Brain pericyte (primary cell): ENCODE measurements at regions not wholly inside any gene's neighbourhood (a gene's known extent, or its start where the extent isn't known, plus 50 kb on each side); places are given as distances from the start of the nearest gene placed in this dataset.
"Not testable (repeated sequence)": the region's sequence is repeated elsewhere in the genome, so short reads cannot be mapped to it uniquely, and the experiment has no call there.

Source experiments
- DNase-seq: peaks from one replicate; pipeline ENCODE4 v3.0.0-alpha.2; 2012; ENCODE audit warnings: low read depth, low spot score

DNA sequence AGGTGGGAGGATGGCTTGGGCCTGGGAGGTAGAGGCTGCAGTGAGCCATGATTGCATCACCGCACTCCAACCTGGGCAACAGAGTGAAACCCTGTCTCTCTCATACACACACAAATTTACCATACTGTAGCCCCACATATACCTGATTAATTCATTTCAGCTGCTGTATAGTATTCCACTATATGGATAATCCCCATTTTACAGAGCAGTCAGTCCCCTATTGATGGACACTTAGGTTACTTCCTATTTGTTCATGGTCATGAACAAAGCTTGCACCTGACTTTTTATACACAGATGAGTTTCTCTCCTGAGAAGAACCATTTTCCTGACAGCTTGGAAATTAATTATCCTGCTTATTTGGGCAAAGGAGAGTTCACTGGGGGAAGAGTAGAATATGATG is 59.2 kb downstream of the EMX2 start:
- no peak for DNase-seq

DNA sequence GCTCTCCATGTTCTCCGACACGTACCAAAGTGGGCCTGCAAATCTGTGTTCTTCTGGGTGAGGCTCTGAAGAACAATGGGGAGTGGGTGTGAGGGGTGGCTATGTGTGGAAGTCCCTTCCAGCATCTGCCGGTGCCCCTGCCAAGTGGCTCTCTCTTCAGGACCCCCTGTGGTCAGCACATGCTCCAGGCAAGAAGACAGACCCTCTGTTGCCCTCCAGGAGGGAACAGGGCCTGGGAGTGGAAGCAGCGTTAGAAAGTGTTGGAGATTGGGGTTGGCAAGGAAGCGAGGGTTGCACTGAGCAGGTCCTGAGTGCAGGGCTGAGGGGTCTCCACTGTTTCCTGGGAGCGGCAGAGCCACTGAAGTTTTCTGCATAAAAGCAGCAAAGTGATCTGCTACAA is 60.5 kb downstream of the EMX2 start:
- DNase-seq: no peak

DNA sequence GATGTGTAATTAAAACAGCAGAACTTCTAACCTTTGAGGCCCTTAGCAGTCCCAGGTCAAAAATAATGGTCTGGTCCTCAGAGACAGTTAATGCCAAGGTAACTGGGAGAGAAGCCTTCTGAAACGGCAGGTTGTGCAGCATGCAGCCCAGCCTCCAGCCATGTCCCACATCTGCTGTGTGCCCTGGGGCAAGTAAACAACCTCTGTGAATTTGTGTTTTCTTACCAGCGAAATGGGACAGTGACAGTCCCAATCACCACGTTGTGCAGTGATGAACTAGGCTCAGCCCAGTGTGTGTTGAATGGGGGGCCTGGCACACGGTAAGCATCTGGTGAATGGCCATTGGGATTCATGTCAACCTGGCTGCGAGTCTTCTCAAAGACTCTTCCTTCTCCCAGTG is 61.2 kb downstream of the EMX2 start:
- DNase-seq: no peak

DNA sequence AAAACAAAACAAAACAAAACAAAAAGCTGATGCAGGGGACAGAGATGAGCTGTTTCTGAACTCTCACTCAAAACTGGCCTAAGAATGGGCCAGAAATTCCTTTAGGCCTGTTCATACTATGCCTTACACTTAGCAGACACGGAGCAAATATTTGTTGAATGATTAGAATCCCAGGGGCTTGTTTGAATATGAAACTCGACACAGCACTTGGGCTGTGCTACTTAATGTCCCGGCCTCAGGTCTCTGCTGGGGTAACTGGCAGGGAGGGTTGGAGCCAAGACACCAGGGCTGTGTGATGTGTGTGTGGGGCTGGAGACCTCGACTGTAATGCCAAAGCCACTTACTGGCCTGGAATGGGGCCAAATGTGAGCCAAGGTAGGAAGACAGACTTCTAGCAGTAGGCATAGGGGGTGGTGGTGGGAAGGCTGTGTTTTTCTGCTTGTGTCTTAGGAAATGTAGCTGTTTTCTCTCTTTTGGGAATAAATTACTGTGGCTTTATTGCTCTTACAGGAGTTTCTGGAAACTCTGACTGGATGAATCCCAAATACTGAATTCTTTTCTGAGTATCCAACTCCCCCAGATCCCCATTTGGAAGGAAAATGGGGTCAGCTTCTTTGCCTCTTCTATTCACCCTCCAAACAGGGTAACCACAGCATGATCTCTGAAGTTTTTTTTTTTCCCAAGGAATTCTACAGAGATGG is 66.7 kb downstream of the EMX2 start:
- no peak for DNase-seq

DNA sequence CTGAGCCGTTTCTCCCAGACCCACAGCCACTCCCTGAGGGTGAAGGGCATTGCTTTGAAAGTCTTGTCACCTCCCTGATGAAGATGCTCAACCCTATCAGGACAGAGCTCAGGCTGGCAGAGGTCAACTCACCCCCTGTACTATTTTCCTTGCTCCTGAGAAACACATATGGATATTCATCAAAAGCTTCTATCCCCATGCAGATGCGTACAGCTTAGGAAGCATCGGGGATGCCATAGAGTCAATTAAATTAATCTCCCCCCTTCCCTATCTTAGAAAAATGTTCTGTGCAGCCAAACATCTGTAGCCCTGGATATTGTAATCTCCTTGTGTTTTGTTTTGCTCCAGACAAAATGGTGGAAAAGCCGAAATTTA is 67.2 kb downstream of the EMX2 start:
- no peak for DNase-seq

- DNase-seq: no peak
Observed at GRCh38 chr10:117610321-117610720, 67.8 kb downstream of the EMX2 start.

- DNase-seq: no peak
Observed at GRCh38 chr10:117612113-117612512, 69.6 kb downstream of the EMX2 start.

DNA sequence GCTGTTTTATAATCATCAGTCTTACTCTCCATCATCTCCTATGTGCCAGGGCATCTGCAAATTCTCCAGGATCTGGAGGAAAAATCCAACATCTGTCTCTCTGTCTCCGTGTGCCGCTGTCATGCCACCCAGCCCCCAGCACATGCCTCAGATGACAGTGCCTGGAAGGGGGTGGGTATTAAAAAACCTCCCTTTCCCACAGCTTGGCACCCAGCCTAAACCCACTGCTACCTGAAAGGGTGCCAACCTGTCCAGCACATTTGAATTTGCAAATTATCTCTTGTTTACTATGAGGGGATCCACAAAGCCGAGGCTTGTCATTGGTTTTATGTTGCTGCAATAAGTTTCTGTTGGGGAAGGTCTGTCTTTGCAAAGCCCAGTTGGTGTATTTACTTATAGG is 73.1 kb downstream of the EMX2 start:
- DNase-seq: no peak

DNA sequence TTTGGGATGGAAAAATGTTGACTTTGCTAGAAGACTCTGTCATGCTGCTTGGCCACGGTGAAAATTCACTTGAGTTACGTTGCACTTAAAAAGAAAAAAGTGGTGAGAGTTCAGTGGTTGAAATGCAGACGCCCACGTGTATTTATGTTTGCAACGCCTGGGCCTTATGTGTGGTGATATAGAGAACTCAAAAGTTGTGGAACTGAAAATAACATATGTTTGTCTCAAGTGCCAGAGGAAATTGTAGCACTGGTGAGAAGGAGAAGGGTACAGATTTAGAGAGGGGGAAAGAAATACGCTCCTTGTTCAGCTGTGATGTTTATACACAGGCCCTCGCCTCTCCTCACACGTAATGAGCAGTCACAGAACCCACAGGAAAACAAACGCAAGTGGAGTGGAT is 73.6 kb downstream of the EMX2 start:
- no peak for DNase-seq

DNA sequence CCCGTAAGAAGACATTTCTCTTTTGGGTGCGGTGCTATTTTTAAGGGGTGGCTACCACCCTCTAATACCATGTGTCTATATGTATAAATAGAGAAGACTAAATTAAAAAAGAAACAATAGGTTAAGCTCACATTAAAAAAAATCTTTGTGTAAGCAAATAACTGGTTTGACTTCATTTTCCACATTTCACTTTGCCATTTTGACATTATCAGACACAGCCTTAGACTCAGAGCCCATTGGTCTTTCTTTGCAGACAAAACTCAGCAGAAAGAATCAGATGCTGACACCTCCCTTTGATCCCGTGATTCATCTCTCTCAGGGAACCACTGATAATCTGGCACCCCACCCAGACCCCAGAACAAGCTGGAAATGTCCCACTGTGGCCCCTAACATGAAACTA is 74.5 kb downstream of the EMX2 start:
- no peak for DNase-seq

- no peak for DNase-seq
Observed at GRCh38 chr10:117617659-117618058, 75.1 kb downstream of the EMX2 start.

GRCh38 chr10:117619223-117619622 is 76.7 kb downstream of the EMX2 start:
- no peak for DNase-seq

- no peak for DNase-seq
Observed at GRCh38 chr10:117619707-117620405, 77.3 kb downstream of the EMX2 start.

DNA sequence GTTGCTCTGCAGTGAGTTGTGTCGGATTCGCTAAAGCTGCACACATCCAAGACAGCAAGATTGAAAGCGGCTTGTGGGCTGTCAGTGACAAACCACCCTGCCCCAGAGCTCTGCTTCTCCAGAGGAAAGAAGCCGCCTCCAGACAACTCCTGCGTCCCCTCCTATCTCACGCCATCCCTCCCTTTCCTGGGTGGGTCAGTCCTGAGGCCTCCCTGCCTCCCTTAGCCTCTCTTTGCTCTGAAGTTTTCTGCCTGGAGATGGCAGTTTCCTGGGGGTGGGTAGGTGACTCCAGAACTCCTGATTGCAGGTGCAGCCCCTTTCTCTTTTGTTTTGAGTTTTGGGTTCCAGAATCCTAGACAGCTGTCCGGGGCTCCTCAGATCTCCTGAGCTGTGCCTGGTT is 78.7 kb downstream of the EMX2 start:
- no peak for DNase-seq

DNA sequence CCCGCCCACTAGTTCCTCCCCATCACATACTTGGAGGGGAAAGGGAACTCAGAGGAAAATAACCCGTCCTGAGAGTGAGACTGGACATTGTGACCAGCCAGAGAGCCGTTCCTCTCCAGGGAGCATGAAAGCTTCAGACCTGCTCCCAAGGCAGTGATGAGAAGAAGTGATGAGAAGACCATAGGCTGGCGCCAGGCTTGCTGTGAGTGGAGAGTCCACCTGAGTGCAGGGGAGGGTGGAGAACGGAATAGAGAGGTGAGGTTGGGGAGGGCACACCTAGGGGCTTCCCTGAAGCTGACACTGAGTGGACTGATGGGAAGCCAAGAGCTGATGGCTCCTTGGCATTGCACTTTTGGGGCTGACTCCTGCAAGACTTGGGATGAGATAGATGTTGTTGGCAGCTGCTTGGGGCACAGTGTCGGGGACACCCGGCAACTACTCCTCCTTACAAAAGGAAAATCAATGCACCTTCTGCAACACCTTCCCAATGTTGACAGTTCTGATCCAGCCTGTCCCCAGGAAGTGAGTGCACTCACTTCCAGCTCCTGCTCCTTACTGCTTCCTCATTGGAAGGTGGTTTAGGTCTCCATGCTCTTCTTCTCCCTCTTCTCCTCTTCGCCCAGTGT is 79.4 kb downstream of the EMX2 start:
- no peak for DNase-seq

DNA sequence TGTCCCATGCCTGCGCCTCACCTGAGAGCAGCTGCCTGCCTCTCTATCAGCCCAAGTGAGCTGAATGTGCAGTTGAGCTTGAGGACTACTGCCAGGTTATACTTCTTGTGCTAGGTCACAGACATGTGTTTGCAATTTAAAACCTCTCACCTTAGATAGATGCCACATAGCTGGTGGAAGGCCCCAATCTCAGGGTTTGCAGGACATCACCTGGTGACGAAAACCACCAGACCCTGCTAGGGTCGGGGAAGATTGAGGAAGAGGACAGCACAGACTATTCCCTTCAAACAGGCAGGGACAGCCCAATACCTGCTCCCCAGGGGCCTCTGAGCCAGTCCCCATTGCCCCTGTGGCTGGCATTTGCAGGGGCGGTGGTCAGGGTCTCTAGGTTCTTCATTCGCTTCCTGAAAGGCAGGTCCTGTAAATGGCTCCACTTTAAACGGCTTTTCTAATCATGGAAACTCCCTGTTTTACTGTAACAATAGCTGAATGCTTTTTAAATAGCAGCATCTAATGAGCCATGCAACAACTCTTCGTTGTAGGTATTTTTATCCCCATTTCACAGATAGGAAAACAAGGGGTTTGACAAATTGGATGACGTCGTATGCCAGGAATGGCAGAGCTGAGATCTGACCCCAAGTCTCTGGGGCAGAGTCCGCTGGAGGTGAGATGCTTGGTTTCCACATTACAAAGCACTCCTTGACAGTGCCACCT is 80.1 kb downstream of the EMX2 start:
- DNase-seq: no peak

DNA sequence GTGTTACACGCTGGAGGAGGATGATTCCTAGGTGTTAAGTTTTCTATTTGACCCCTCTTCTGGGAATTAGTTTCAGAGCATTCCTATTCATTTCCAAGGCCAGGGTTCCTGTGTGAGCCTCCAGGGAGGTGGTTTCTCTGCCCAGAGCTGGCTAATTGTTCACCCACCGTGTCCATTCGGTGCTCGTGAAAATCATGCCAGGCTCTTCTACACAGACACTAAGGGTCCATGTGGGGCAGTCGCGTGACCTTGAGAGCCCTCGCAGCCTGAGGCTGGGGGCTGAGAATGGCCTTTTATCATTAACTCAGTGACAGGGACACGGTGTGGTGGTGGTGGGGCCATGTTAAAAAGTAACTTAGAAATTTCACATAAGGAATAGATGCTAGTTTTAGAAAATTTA is 83.7 kb downstream of the EMX2 start:
- no peak for DNase-seq

GRCh38 chr10:117627561-117627960 is 85.0 kb downstream of the EMX2 start:
- no peak for DNase-seq

DNA sequence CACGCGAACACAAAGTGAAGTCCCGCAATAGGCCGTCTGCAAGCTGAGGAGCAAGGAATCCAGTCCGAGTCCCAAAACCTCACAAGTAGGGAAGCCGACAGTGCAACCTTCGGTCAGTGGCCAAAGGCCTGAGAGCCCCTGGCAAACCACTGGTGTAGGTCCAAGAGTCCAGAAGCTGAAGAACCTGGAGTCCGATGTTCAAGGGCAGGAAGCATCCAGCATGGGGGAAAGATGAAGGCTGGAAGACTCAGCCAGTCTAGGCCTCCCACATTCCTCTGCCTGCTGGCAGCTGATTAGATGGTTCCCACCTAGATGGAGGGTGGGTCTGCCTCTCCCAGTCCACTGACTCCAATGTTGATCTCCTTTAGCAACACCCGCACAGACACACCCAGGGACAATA is 87.2 kb downstream of the EMX2 start:
- DNase-seq: not testable (repeated sequence)

GRCh38 chr10:117631276-117632145 is 89.0 kb downstream of the EMX2 start:
- DNase-seq: no peak

DNA sequence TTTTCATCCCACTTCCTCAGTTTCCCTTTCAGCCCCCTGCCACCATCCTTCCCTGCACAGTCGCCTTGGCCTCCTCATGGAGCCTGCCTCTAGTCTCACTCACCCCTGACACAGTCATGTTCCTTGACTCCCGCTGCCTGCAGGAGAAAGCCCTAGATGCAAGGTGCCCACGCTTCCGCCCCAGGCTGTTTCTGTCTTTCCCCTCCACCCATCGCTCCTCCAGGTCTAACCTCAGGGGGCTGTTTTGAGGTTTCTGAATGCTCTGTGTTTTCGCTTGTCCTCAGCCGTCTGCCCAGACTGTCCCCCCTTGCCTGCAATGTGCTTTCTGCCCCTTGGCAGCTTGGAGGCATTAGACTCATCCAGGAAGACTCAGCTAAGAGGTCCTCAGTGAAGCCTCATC is 89.9 kb downstream of the EMX2 start:
- no peak for DNase-seq

- DNase-seq: no peak
Observed at GRCh38 chr10:117635826-117636225, 93.3 kb downstream of the EMX2 start.
